RPMI8226 (cell line): ENCODE measurements at regions not wholly inside any gene's neighbourhood (a gene's known extent, or its start where the extent isn't known, plus 50 kb on each side); places are given as distances from the start of the nearest gene placed in this dataset.

ENCODE experiments used
- DNase-seq: peaks from one replicate; pipeline ENCODE4 v3.0.0-alpha.2; 2015

DNA sequence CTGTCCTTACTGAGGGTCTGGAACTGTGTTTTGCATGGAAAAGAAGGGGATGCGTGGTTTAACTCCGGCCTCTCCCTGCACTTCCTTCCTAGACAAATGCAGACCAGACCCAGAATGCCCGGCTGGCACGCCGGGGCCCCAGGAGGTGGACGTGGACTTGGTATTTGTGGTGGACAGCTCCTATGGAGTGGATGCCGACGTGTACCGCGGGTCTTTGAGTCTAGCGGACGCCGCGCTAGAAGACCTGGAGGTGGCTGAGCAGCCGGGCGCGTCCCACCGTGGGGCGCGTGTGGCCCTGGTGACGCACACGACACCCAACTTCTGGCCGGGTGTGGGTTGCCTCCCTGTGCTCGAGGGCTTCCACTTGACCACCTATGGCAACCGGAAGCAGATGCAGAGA lies 81.8 kb upstream of the COL6A5 start:
- DNase-seq, result no peak

DNA sequence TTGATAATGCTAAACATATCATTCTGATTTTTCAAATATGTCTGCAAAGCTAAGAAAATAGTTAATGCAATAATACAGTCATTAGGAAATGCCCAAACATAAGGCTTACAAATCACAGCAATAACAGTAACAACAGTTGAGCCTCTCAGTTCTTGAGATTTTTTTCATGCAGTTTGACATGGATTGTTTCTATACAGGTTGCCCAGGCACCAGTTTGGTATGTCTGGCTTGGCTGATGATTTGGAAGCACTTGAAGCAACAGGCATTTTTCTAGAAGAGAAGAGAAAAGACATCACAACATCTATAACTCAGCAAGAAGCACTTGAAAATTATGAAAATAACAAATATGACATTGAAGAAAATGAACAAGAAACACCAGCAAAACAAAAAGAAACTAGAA lies 78.7 kb upstream of the COL6A5 start:
- no peak for DNase-seq

DNA sequence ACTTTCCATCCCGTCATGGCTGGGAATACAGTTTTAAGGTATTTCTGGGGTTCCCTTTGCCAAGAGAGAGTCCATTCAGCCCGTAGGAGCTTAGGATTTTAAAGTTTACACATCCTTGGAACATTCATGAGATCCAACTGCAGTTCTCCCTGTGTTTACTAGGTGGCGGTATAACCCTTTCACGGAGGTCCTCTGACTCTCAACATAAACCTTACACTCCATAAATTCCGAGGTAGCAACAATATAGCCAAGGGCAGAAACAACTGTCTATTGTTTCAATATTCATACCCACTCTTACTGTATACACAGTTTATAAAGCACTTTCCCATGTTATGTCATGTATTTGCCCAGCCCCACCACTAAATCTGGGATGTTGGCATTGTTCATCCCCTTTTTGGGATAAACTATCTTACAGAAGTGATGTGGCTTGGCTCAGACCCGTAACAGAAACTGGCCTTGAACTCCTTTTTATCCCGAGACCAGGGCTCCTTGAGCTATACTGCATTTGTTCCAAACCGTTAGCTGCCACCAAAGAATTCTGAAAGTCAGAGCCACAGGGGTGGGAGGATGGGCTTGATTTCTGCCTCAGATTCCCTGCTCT lies 69.2 kb upstream of the COL6A5 start:
- DNase-seq, result peak; percentile 50

DNA sequence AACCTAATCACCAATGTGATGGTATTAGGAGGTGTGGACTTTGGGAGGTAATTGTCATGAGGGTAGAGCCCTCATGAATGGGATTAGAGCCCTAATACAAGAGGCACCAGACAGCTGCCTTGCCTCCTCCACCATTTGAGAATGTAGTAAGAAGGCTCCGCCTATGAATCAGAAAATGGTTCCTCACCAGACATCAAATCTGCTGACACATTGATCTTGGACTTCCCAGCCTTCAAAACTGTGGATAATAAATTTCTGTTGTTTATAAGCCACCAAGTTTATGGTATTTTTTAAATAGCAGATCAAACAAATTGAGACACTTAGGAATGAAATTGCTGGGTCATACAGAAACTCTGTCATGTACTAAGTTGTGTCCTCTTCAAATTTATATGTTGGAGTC lies 56.8 kb upstream of the COL6A5 start:
- no peak for DNase-seq

DNA sequence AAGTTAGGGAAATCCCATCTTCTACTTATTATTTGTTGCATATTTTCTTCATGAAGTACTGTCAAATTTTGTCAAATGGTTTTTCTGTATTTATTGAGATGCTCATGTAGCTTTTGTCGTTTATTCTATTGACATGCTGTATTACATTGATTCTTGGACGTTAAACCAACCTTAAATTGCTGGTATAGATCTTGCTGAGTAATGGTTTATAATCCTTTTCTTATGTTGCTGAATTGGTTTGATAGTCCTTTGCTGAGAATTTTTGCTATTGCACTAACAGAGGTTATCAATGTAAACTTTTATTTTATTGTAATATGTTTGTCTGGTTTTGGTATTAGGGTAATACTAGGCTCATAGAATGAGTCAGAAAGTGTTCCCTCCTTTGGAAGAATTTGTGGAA lies 54.3 kb upstream of the COL6A5 start:
- no peak for DNase-seq

- DNase-seq, result no peak
Measured at GRCh38 chr3:130293247-130293646, 52.2 kb upstream of the COL6A5 start.
